ENCODE measurements at regions not wholly inside any gene's neighbourhood (a gene's known extent, or its start where the extent isn't known, plus 50 kb on each side); places are given as distances from the start of the nearest gene placed in this dataset.

GRCh38 chr7:41147606-41148485 is 555.0 kb downstream of the INHBA start:
- 93% methylated on average over 3 of the region's 3 CpGs for WGBS (ENCODE audit: insufficient coverage)
- Mint-ChIP-seq H3K36me3 (no peaks in the 10 kb centered on the region), H3K4me3 (no peak overlapping the region), H3K4me1 (no peaks in the 10 kb centered on the region), H3K9me3 (peaks cover 3 to 4% of the 10 kb centered on the region in 2 donors), H3K27me3 (ENCODE audit: low read depth in 2 of 2) (no peaks in the 10 kb centered on the region), H3K27ac (no peak overlapping the region)
- no peaks in the 10 kb centered on the region for H3K27me3 ChIP-seq (ENCODE audit: control insufficient read depth, insufficient read depth, low read length)
- H3K27ac ChIP-seq (ENCODE audit: low read length), result no peak overlapping the region
- H3K4me3 ChIP-seq (ENCODE audit: low read length), result no peak overlapping the region
- intact Hi-C loops (cut with micrococcal nuclease), result no loop called here
- TF ChIP-seq CTCF (IDR thresholded peaks at IDR 0.05), result no peak
- ATAC-seq, result no peak
- H3K9me3 ChIP-seq (ENCODE audit: control insufficient read depth, insufficient read depth, low read length), result no peaks in the 10 kb centered on the region
- H3K36me3 ChIP-seq (ENCODE audit: control insufficient read depth, insufficient read depth, low read length), result no peaks in the 10 kb centered on the region
- DNase-seq, result no peak
- no peaks in the 10 kb centered on the region for H3K4me1 ChIP-seq (ENCODE audit: control insufficient read depth, insufficient read depth, low read length)

- Histone ChIP-seq H3K36me3 (ENCODE audit: control insufficient read depth, insufficient read depth, low read length) (no peaks in the 10 kb centered on the region), H3K4me3 (ENCODE audit: low read length) (no peak overlapping the region), H3K4me1 (ENCODE audit: control insufficient read depth, insufficient read depth, low read length) (no peaks in the 10 kb centered on the region), H3K27me3 (ENCODE audit: control insufficient read depth, insufficient read depth, low read length) (no peaks in the 10 kb centered on the region), H3K9me3 (ENCODE audit: control insufficient read depth, insufficient read depth, low read length) (no peaks in the 10 kb centered on the region), H3K27ac (ENCODE audit: low read length) (no peak overlapping the region)
- H3K27me3 Mint-ChIP-seq (ENCODE audit: low read depth in 2 of 2), result no peaks in the 10 kb centered on the region
- no peaks in the 10 kb centered on the region for H3K4me1 Mint-ChIP-seq
- 100% methylated on average over 2 of the region's 3 CpGs for WGBS (ENCODE audit: insufficient coverage)
- no peaks in the 10 kb centered on the region for H3K36me3 Mint-ChIP-seq
- no peak overlapping the region for H3K27ac Mint-ChIP-seq
- TF ChIP-seq CTCF (IDR thresholded peaks at IDR 0.05), result no peak
- no peak overlapping the region for H3K4me3 Mint-ChIP-seq
- DNase-seq, result no peak
- intact Hi-C loops (cut with micrococcal nuclease), result no loop called here
- H3K9me3 Mint-ChIP-seq, result peaks cover 0 to 4% of the 10 kb centered on the region in 2 donors
- ATAC-seq, result no peak
These were observed 556.5 kb downstream of the INHBA start for GRCh38 chr7:41146429-41146828.

GRCh38 chr7:41145656-41146055 is 557.2 kb downstream of the INHBA start:
- Mint-ChIP-seq H3K4me3 (no peak overlapping the region), H3K4me1 (no peaks in the 10 kb centered on the region), H3K9me3 (peaks cover 0 to 6% of the 10 kb centered on the region in 2 donors), H3K27ac (no peak overlapping the region), H3K27me3 (ENCODE audit: low read depth in 2 of 2) (no peaks in the 10 kb centered on the region), H3K36me3 (no peaks in the 10 kb centered on the region)
- DNase-seq, result no peak
- TF ChIP-seq CTCF (IDR thresholded peaks at IDR 0.05), result no peak
- H3K36me3 ChIP-seq (ENCODE audit: control insufficient read depth, insufficient read depth, low read length), result no peaks in the 10 kb centered on the region
- intact Hi-C loops (cut with micrococcal nuclease), result no loop called here
- H3K4me3 ChIP-seq (ENCODE audit: low read length), result no peak overlapping the region
- H3K9me3 ChIP-seq (ENCODE audit: control insufficient read depth, insufficient read depth, low read length), result no peaks in the 10 kb centered on the region
- H3K27ac ChIP-seq (ENCODE audit: low read length), result no peak overlapping the region
- H3K27me3 ChIP-seq (ENCODE audit: control insufficient read depth, insufficient read depth, low read length), result no peaks in the 10 kb centered on the region
- no peak for ATAC-seq
- no peaks in the 10 kb centered on the region for H3K4me1 ChIP-seq (ENCODE audit: control insufficient read depth, insufficient read depth, low read length)
- WGBS (ENCODE audit: insufficient coverage), result 95% methylated on average over 2 of the region's 3 CpGs

Data from natural killer cell (primary cell).